GM19395 (cell line): ENCODE measurements at regions not wholly inside any gene's neighbourhood (a gene's known extent, or its start where the extent isn't known, plus 50 kb on each side); places are given as distances from the start of the nearest gene placed in this dataset.

Experiments
- ATAC-seq: cut with Tn5 transposase; IDR thresholded peaks from one replicate; pipeline ENCODE4 v1.9.1; 2021; ENCODE audit warnings: mild to moderate bottlenecking, moderate library complexity; ENCODE audit not compliant: unreplicated experiment

DNA sequence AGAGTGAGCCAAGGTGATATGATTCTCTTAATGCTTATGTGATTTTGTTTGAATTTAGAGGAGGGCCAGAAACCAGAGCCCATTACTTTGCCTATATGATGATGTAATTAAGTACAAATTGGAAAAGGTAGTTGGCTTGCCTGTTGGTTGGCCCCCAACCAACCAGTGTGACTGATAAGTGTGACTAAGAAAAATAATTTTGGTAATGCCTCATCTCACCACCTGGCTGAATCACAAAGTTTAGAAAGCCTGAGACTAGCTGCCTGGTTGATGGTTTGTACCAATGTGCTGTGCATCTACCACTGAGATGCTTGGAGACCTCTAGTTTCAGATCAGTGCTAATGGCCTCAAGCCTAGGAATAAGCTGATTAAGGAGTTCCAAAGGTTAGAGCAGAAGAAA is 338.7 kb downstream of the CDH2 start:
- ATAC-seq = no peak

DNA sequence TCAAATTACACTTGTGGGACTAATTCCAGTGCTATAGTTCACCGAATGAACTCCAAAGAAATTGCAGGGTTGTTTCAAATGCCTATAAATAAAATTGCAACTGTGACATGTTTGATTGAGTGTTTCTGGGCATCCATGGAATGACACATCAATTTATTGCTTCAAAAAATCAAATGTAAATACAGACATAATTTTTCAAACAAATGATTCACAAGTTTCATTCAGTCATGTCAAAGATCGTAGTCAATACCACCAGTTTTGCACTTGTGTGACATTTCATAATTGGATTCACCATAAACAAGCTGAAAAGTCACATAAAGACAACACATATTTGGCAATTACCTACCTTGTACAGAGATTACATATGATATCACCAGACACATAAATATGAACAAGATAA is 350.8 kb downstream of the CDH2 start:
- ATAC-seq = no peak

GRCh38 chr18:27825689-27826088 is 351.2 kb downstream of the CDH2 start:
- no peak for ATAC-seq

GRCh38 chr18:27824841-27825681 is 351.9 kb downstream of the CDH2 start:
- ATAC-seq = no peak

DNA sequence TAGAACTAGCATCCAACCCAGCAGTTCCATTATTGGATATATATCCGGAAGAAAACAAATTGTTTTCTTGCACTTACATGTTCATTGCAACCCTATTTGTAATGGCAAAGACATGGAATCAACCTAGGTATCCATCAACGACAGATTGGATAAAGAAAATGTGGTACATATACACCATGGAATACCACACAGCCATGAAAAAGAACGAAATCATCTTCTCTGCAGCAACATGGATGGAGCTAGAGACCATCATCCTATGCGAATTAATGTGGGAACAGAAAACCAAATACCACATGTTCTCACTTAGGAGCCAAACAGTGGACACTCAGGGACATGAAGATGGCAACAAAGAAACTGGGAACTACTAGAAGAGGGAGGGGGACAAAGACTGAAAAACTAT is 352.7 kb downstream of the CDH2 start:
- no peak for ATAC-seq

DNA sequence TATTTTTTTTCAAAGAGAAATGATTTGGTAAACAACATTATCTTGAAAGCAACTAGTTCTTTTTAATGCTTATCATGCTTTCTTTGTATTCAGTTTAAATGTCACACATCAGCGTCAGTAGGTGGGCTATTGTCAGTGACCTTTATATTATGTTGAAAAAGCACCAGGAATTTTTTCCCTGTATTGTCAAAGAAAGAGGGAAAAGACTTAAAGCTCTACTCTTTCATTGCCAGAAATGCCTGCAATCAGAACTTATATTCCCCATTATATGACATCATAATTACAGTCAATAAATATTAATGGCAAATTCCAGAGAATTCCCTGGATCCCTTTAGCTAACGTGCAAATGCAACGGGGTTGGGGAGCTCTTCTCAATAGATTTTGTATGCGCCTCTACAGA is 353.9 kb downstream of the CDH2 start:
- ATAC-seq = no peak

- ATAC-seq = no peak
Observed at GRCh38 chr18:27808683-27809082, 368.2 kb downstream of the CDH2 start.

GRCh38 chr18:27803957-27804356 is 373.0 kb downstream of the CDH2 start:
- no peak for ATAC-seq

GRCh38 chr18:27797484-27797883 is 379.4 kb downstream of the CDH2 start:
- ATAC-seq = no peak

DNA sequence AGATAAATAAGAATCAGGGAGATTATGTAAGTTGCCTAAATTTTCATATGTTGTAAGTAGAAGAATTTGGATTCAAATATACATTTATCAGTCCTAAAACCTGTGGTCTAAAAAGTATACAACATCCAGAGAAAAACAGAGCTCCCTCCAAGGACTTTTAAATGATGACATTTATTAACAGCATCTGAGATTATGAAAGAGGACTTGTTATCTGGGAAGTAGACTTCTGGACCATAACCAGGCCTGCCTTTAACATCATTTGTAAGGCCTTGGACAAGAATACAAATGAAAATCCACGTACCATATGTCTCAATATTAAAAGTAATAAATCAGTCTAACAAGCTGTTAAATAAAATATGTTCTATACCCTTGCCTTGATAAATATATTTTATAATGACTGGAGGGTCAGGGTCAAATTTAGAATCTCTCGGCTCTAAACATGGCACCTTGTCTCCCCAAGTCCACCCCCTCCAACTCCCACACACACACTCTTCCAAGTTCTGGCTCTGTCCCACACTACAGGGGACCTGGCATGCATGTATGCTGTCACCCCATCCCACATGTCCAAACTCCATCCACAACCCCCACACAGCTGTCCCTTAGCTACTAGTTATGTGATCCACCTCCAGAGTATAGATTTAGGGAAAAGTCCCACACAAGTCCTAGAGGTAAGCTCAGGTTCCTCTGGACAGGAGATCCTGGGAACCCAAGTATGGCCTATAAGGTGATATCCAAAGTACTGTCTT is 382.6 kb downstream of the CDH2 start:
- ATAC-seq = no peak

- no peak for ATAC-seq
Observed at GRCh38 chr18:27793013-27793785, 383.7 kb downstream of the CDH2 start.

DNA sequence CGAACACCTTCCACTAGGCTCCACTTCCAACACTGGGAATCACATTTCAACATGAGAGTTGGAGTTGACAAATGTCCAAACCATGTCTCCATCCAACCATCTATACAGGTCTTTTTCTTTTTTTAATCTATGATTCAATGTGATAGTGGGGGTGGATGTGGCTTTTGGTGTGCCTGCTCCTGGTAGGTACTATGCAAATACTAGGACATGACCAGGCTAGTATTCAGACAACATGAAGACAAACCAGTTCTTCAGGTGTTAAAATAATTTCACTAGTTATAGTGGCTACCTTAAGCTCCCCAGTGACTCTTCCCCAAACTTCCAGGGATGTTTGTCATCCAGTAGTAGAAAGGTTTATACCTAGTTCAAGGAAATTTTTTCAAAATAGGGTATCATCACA is 387.5 kb downstream of the CDH2 start:
- no peak for ATAC-seq

DNA sequence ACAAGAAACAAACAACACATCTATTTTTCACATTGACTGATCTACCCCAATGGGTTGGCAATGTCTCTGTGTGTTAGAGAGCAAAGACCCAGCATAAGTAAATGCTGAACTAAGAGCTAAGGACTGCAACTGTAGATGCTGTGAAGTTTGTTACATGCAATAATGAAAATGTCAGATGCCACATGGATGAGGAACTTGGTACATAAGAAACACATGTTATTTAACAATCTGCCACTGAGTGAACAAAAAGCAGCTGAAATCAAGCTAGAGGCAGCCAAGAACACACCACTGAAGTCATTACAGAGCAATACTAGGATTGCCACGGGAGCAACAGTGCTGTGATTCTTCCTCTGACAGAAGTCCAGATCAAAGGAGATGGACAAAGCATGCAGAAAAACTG is 389.4 kb downstream of the CDH2 start:
- no peak for ATAC-seq

DNA sequence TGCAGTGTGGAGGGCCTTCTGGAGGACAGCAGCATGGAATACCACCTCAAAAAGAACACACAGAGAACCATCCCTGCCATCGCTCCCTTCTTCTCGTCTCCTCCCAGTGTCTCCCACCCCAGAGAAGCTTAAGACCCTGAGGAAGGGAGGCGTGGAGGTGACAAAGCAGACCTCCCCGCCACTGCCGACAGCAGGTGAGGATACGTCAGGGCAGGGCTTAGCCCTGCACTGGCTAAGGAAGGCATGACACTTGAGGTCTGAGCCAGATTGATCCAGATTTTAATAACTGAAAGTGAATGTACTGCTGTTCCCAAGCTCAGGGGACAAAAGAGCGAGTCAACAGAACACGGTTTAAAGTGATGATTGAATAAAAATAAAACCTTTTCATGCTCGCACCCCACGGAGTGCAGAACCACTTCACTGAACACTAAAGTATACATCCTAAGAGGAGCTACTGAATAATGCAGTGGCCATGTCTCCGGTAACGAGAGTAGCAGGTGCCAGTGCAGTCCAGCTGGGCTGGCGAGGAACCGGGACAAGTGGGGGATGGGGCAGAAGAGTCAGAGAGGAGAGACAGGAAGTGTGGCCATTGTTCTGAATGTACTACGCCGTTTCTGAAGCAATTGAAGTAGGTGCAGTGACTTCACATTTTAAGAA is 391.0 kb downstream of the CDH2 start:
- ATAC-seq = no peak

- no peak for ATAC-seq
Observed at GRCh38 chr18:27780061-27780745, 396.7 kb downstream of the CDH2 start.

DNA sequence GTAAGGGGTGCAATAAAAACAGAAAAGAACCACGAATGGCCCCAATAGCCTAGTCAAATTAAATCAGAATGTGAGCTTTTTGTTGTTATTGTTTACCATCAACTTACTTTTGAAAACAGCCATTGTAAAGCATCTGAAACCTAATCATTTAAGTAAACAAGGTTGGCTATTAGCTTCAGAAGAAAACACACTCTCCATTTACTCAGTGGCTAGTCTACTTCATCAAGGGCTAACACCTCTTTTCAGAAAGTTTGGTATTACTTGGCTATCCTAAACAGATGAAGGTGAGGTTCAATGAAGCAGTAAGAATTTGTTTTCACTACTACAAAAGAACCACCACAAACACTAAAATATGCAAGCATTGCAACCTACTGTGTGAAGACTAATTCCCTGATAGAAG is 398.0 kb downstream of the CDH2 start:
- no peak for ATAC-seq

DNA sequence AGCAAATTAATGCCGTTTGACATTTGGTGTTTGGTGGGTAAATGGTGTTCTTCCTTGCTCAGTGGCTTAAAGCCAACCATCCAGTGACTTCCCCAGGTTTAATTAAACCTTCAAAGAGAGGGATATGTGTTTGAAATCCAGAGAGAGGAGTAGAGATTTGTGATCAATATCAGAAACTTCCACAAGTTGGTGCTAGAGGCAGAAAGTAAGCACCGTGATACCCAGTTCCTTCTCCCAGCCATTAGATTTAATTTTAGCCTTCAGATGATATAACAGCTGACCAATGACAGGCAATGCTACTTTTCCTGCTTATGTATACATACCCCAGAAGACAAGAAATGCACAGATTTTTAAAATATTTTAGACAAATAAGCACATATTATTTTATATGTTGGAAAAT is 398.5 kb downstream of the CDH2 start:
- ATAC-seq = no peak

DNA sequence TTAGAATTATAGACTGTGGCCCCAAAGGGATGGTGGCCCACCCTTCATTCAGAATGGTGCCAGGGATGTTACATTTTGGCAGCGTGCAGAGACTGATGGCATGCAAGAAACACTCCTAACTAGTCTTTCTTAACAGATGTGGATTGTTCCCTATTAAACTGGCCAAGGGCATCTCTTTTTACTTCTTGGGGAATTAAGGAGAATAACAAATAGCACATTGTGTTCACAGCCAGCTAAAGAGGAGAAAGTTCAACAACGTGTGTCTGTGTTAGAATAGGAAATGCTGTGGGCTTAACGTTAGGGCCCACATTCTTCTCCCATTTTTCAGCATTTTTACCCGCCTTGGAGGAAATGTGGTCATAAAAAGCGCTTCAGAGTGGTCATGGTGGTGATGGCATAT is 404.8 kb downstream of the CDH2 start:
- ATAC-seq = no peak

DNA sequence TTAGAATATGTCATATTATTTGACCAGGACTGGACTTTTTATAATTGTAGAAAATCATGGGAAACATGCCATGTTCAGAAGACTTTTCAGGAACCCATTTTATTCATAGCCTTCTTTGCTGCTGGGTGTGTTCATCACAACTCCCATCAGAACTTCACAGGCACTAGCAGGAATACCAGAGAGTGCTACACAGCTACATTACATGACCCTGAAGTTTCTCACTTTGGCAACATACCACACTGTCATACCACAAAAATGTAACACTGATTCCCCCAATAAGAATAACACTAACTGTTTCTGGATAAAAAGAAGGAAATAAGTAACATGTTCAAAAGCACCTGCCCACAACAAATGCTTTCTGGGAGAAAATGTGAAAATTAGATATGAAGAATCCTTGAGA is 405.4 kb downstream of the CDH2 start:
- ATAC-seq = no peak

GRCh38 chr18:27769152-27769551 is 407.8 kb downstream of the CDH2 start:
- ATAC-seq = no peak

DNA sequence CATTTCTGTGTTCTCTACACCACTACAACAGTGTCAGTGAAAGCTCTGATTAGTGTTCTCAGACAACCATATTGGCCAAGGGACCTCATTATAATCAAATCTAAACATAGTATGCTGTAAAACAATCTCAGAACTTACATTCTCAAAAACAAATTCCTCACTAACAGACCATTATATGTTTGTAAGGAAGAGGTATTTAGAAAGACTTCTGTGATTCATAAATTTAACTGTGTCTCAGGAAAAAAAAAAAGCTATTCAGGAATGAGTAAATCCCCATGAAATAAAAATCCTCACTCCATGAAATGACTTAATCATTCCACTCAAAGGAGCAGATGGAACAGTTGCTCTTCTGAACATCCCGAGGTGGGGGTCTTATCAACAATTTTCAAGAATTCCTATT is 413.0 kb downstream of the CDH2 start:
- no peak for ATAC-seq
